Calu3 (cell line): ENCODE measurements at regions not wholly inside any gene's neighbourhood (a gene's known extent, or its start where the extent isn't known, plus 50 kb on each side); places are given as distances from the start of the nearest gene placed in this dataset.

Experiments
- BruUV-seq: library from RNA; stranded (reverse); fragments of 400-500 nt; replicated peaks from 2 replicates; lab custom pipeline; 2021; lab: Mats Ljungman, UMichigan
- CTCF ChIA-PET: fragments of 300-600 bp; sonication (Branson Sonifier 250); formaldehyde crosslinking; loops from one replicate; lab custom pipeline; 2022; ENCODE audit warnings: antibody characterized with exemption; lab: Charles Lee
- DNase-seq: peaks from one replicate; pipeline ENCODE4 v3.0.0; 2022
- H3K27ac Mint-ChIP-seq: one replicate; pipeline ENCODE4 v1.8.0; 2022; ENCODE audit warnings: mixed read lengths; ENCODE audit not compliant: unreplicated experiment
- H3K27me3 Mint-ChIP-seq: one replicate; pipeline ENCODE4 v1.8.0; 2022; ENCODE audit warnings: mixed read lengths; ENCODE audit not compliant: unreplicated experiment
- H3K36me3 Mint-ChIP-seq: one replicate; pipeline ENCODE4 v1.8.0; 2022; ENCODE audit warnings: mild to moderate bottlenecking, moderate library complexity, mixed read lengths; ENCODE audit not compliant: insufficient read depth, unreplicated experiment
- H3K4me1 Mint-ChIP-seq: one replicate; pipeline ENCODE4 v1.8.0; 2022; ENCODE audit warnings: mild to moderate bottlenecking, low read depth, mixed read lengths; ENCODE audit not compliant: unreplicated experiment
- H3K4me3 Mint-ChIP-seq: one replicate; pipeline ENCODE4 v1.8.0; 2022; ENCODE audit warnings: mild to moderate bottlenecking, low read depth, moderate library complexity, mixed read lengths; ENCODE audit not compliant: unreplicated experiment
- H3K9me3 Mint-ChIP-seq: one replicate; pipeline ENCODE4 v1.8.0; 2022; ENCODE audit warnings: low read depth, mixed read lengths; ENCODE audit not compliant: unreplicated experiment
- CTCF ChIP-seq: fragments of 200-600 bp; IDR thresholded peaks from one replicate; pipeline ENCODE4 v1.8.0; 2022; ENCODE audit warnings: antibody characterized with exemption; ENCODE audit not compliant: unreplicated experiment
- intact Hi-C: fragments of 100-400 bp; cut with micrococcal nuclease; formaldehyde crosslinking; loops from one replicate; pipeline ENCODE4 v1.10.0; 2022; ENCODE audit not compliant: unreplicated experiment

- no TSS peak for BruUV-seq
- no peak for DNase-seq
- TF ChIP-seq CTCF: no peak
- CTCF ChIA-PET: no interaction called here
- H3K4me3 Mint-ChIP-seq: no peak overlapping the region
- H3K9me3 Mint-ChIP-seq: no peaks in the 10 kb centered on the region
- no peaks in the 10 kb centered on the region for H3K36me3 Mint-ChIP-seq
- no peak overlapping the region for H3K27ac Mint-ChIP-seq
- intact Hi-C loops: no loop called here
- no peaks in the 10 kb centered on the region for H3K4me1 Mint-ChIP-seq
- H3K27me3 Mint-ChIP-seq: peaks cover 40% of the 10 kb centered on the region
These were observed 310.6 kb downstream of the LMX1A start for GRCh38 chr1:165045902-165046301.

- no peaks in the 10 kb centered on the region for H3K4me1 Mint-ChIP-seq
- intact Hi-C loops: no loop called here
- no peak overlapping the region for H3K4me3 Mint-ChIP-seq
- no peak overlapping the region for H3K27ac Mint-ChIP-seq
- H3K36me3 Mint-ChIP-seq: no peaks in the 10 kb centered on the region
- CTCF ChIA-PET: no interaction called here
- H3K27me3 Mint-ChIP-seq: no peaks in the 10 kb centered on the region
- BruUV-seq: no TSS peak
- TF ChIP-seq CTCF: no peak
- peaks cover 4% of the 10 kb centered on the region for H3K9me3 Mint-ChIP-seq
- no peak for DNase-seq
These were observed 315.9 kb downstream of the LMX1A start for GRCh38 chr1:165040641-165041040.

GRCh38 chr1:165039996-165040395, 316.5 kb downstream of the LMX1A start:
- Mint-ChIP-seq H3K27me3 (no peaks in the 10 kb centered on the region), H3K9me3 (peaks cover 4% of the 10 kb centered on the region), H3K4me1 (no peaks in the 10 kb centered on the region), H3K27ac (no peak overlapping the region), H3K36me3 (no peaks in the 10 kb centered on the region), H3K4me3 (no peak overlapping the region)
- no TSS peak for BruUV-seq
- DNase-seq: no peak
- CTCF ChIA-PET: no interaction called here
- intact Hi-C loops: no loop called here
- TF ChIP-seq CTCF: no peak

DNA sequence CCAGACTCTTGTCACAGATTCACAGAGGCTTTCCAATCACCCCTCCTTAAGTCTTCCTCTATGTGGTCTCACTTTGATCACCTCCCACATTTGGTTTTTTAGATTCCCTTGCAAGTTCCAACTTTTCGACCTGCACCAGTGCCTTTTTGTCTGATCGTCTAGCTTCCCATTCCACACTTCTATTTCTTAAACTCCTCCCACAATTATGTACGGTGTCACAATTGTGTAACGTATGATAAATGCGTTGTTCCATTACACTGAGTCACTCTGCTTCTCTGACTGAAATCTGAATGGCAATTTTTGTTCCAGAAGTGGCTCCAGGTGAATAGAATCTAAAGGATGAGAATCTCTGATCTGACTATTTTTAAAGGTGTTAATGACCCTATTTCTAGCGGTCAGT, 320.1 kb downstream of the LMX1A start:
- intact Hi-C loops: no loop called here
- Mint-ChIP-seq H3K9me3 (peaks cover 9% of the 10 kb centered on the region), H3K27me3 (no peaks in the 10 kb centered on the region), H3K4me3 (no peak overlapping the region), H3K36me3 (no peaks in the 10 kb centered on the region), H3K4me1 (no peaks in the 10 kb centered on the region), H3K27ac (no peak overlapping the region)
- no peak for TF ChIP-seq CTCF
- BruUV-seq: no TSS peak
- DNase-seq: no peak
- CTCF ChIA-PET: no interaction called here
